Rectal smooth muscle tissue (tissue), 1 donor: ENCODE measurements at regions not wholly inside any gene's neighbourhood (a gene's known extent, or its start where the extent isn't known, plus 50 kb on each side); places are given as distances from the start of the nearest gene placed in this dataset.

Experiments used
- H3K27ac ChIP-seq: one replicate; pipeline ENCODE4 v1.7.0; 2013; ENCODE audit warnings: low read depth, low read length, inconsistent platforms
- H3K27me3 ChIP-seq: one replicate; pipeline ENCODE4 v1.7.0; 2013; ENCODE audit warnings: low read length; ENCODE audit not compliant: control insufficient read depth, insufficient read depth
- H3K36me3 ChIP-seq: one replicate; pipeline ENCODE4 v1.7.0; 2013; ENCODE audit warnings: low read length; ENCODE audit not compliant: control insufficient read depth, insufficient read depth
- H3K4me1 ChIP-seq: one replicate; pipeline ENCODE4 v1.7.0; 2013; ENCODE audit warnings: low read length; ENCODE audit not compliant: control insufficient read depth, insufficient read depth
- H3K4me3 ChIP-seq: one replicate; pipeline ENCODE4 v1.7.0; 2013; ENCODE audit warnings: low read length
- H3K9ac ChIP-seq: one replicate; pipeline ENCODE4 v1.7.0; 2013; ENCODE audit warnings: low read length

GRCh38 chr13:83563499-83563898 is 318.8 kb downstream of the SLITRK1 start:
- no peak overlapping the region for H3K4me3 ChIP-seq
- no peaks in the 10 kb centered on the region for H3K36me3 ChIP-seq
- no peak overlapping the region for H3K9ac ChIP-seq
- no peak overlapping the region for H3K27ac ChIP-seq
- no peaks in the 10 kb centered on the region for H3K27me3 ChIP-seq
- H3K4me1 ChIP-seq = no peaks in the 10 kb centered on the region

- H3K27ac ChIP-seq = no peak overlapping the region
- no peaks in the 10 kb centered on the region for H3K27me3 ChIP-seq
- no peak overlapping the region for H3K9ac ChIP-seq
- H3K4me3 ChIP-seq = no peak overlapping the region
- no peaks in the 10 kb centered on the region for H3K36me3 ChIP-seq
- no peaks in the 10 kb centered on the region for H3K4me1 ChIP-seq
These were observed 324.4 kb downstream of the SLITRK1 start for GRCh38 chr13:83557845-83558244.

GRCh38 chr13:83549671-83550070 is 332.6 kb downstream of the SLITRK1 start:
- no peak overlapping the region for H3K4me3 ChIP-seq
- no peak overlapping the region for H3K9ac ChIP-seq
- no peak overlapping the region for H3K27ac ChIP-seq
- H3K27me3 ChIP-seq = no peaks in the 10 kb centered on the region
- no peaks in the 10 kb centered on the region for H3K4me1 ChIP-seq
- no peaks in the 10 kb centered on the region for H3K36me3 ChIP-seq

DNA sequence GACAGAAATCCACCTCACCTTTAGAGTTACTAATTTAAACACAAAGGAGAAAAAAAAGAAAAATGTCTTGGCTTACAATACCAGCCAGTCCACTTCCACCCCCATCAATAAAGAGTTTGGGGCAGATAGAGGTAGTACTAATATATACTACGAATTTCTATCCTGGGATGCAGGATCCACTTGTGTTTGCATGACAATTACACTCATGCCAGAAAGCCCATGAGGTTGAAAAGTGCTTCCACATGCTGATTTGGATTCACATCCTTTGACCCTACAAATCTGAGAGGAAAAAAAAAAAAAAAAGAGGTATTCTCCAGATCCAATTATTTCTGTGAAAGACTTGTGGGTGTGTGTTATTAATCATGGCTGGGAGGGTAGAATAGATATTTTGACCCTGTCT is 335.2 kb downstream of the SLITRK1 start:
- H3K4me3 ChIP-seq = no peak overlapping the region
- H3K9ac ChIP-seq = no peak overlapping the region
- no peaks in the 10 kb centered on the region for H3K27me3 ChIP-seq
- no peaks in the 10 kb centered on the region for H3K36me3 ChIP-seq
- no peaks in the 10 kb centered on the region for H3K4me1 ChIP-seq
- H3K27ac ChIP-seq = no peak overlapping the region

GRCh38 chr13:83546476-83546875 is 335.8 kb downstream of the SLITRK1 start:
- Histone ChIP-seq H3K9ac (no peak overlapping the region), H3K4me3 (no peak overlapping the region), H3K36me3 (no peaks in the 10 kb centered on the region), H3K27ac (no peak overlapping the region), H3K27me3 (no peaks in the 10 kb centered on the region), H3K4me1 (no peaks in the 10 kb centered on the region)

DNA sequence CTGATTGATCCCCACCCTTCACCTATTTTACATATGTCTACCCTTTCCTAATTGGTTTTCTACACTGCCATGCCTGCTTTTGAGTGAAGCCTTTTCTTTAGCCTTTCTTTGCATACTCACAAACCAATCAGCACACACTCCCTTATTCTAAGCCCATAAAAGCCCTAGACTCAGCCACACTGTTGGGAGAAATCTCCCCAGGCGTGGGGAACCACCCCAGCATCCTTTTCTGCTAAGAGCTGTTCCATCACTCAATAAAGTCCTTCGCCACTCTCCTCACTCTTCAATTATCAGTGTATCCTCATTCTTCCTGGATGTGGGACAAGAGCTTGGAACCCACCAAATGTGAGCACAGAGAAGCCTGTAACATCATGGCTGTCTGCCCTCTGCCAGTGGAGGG is 343.6 kb downstream of the SLITRK1 start:
- Histone ChIP-seq H3K4me3 (no peak overlapping the region), H3K4me1 (no peaks in the 10 kb centered on the region), H3K27me3 (no peaks in the 10 kb centered on the region), H3K27ac (no peak overlapping the region), H3K36me3 (no peaks in the 10 kb centered on the region), H3K9ac (no peak overlapping the region)

DNA sequence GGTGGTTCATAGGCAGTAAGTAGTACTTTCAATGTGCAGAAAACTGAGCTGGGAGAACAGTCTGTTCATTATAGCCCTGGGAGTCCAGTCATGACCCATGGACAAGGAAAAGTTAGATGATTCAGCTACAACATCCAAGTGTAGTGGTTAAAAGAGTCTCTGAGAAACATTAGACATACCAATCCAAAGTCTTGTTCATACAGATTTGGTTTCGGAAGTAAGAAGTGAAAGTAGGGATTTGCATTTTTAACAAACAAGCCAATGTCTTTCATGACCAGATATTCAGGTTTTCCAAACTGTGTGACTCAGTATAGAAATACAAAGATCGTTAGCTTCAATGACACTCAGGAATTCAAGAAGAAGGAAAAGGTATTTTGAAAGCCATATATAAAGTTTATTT is 345.3 kb downstream of the SLITRK1 start:
- no peak overlapping the region for H3K4me3 ChIP-seq
- H3K27me3 ChIP-seq = no peaks in the 10 kb centered on the region
- H3K4me1 ChIP-seq = no peaks in the 10 kb centered on the region
- H3K9ac ChIP-seq = no peak overlapping the region
- H3K36me3 ChIP-seq = no peaks in the 10 kb centered on the region
- no peak overlapping the region for H3K27ac ChIP-seq

DNA sequence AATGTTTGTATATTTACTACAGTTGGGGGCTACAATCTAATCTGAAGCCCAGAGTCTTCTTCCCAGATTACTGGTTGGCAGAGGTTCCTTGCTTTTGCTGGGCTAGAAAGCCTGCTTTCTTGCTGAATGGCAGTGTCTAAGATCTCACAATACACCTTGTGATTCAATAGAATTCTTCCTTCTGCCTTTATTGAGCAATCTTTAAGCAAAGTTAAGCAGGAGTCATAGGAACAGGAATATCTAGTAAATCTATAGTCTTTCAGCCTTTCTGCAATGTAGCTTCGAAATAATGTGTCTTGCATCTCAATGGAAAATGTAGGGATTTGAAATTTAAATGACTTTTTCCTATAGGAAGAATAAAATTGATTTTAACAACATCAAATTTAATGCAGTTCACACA is 346.1 kb downstream of the SLITRK1 start:
- Histone ChIP-seq H3K9ac (no peak overlapping the region), H3K27ac (no peak overlapping the region), H3K36me3 (no peaks in the 10 kb centered on the region), H3K4me1 (no peaks in the 10 kb centered on the region), H3K4me3 (no peak overlapping the region), H3K27me3 (no peaks in the 10 kb centered on the region)

DNA sequence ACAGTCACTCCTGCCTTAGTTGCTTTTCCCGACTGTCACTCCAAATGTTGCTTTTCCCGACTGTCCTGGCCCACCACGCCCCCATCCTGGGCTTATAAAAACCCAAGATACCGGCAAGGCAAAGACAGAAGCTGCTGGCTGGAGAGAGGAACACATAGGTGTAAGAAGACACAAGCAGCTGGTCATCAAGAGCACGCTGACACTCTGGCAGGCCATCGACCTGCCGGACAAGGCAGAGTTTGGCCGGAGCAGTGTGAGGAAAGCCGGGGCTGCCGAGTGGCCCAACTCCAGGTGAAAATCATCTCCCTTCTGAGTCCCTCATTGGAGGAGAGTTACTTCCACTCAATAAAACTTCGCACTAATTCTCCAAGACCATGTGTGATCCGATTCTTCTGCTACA is 349.5 kb downstream of the SLITRK1 start:
- Histone ChIP-seq H3K27me3 (no peaks in the 10 kb centered on the region), H3K4me3 (no peak overlapping the region), H3K27ac (no peak overlapping the region), H3K4me1 (no peaks in the 10 kb centered on the region), H3K9ac (no peak overlapping the region), H3K36me3 (no peaks in the 10 kb centered on the region)

DNA sequence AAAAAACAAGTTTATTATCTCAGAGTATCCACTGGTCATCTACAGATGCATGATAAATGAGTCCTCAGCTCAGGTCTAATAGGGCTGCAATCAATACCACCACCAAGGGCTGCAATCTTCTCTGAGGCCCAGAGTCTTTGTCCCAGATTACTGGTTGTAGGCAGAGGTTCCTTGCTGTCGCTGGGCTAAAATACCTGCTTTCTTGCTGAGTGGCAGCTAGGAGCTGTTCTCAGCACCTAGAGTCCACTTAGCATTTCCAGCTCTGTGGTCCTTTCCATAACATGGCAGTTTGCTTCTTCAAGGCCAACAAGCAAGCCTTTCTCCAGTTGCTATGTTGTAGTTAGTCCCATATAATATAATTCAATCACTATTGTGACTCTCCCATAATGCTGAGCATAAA is 351.3 kb downstream of the SLITRK1 start:
- no peaks in the 10 kb centered on the region for H3K27me3 ChIP-seq
- no peak overlapping the region for H3K27ac ChIP-seq
- H3K9ac ChIP-seq = no peak overlapping the region
- H3K4me1 ChIP-seq = no peaks in the 10 kb centered on the region
- H3K4me3 ChIP-seq = no peak overlapping the region
- H3K36me3 ChIP-seq = no peaks in the 10 kb centered on the region

DNA sequence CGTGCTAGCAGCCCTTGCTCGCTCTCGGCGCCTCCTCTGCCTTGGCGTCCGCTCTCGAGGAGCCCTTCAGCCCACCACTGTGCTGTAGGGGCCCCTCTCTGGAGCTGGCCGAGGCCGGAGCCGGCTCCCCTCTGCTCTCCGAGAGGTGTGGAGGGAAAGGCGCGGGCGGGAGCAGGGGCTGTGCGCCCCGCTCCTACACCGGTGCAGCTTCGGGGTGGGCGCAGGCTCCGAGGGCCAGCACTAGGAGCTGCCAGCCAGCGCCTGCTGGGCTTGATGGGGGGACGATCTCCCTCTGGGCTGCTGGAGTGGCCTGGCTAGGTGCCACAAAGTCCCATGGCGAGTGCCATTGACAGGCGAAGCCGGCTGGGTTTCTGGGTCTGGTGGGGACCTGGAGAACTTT is 365.5 kb downstream of the SLITRK1 start:
- Histone ChIP-seq H3K27me3 (no peaks in the 10 kb centered on the region), H3K4me1 (no peaks in the 10 kb centered on the region), H3K4me3 (no peak overlapping the region), H3K27ac (no peak overlapping the region), H3K9ac (no peak overlapping the region), H3K36me3 (no peaks in the 10 kb centered on the region)

DNA sequence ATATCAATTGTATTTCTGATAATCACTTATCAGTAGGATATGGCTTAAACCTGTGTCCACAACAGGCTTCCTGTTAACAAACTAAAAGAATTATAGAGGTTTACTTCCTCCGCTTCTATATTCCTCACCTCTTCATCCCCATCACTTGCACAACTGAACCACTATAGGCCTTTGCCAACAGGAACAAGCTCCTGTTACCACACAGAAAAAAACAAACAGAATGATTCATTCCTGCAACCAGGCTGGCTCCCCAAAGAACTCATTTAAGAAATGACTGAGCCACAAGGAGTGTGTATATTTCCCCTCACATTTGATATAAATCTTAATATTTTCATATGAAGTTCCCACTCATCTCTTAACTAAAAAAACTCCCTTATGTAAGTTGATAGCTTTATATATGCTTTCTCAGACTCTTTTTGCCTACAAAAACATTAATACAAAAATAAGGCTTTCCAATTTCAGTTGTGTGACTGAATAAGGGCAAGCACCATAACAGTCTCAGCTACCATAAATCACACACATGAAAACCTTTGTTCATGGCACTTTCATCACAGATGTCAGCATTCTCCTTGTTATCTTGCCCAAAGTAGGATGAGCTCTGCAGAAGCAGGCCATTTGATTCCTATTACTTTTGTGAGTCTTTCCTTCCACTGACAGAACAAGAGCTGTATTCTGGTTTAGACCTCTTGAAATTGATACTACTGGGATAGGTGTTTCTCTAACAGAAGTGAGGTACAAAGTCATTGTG is 366.8 kb downstream of the SLITRK1 start:
- no peak overlapping the region for H3K9ac ChIP-seq

GRCh38 chr13:83508771-83509301 is 373.4 kb downstream of the SLITRK1 start:
- Histone ChIP-seq H3K4me1 (no peaks in the 10 kb centered on the region), H3K9ac (no peak overlapping the region), H3K27me3 (no peaks in the 10 kb centered on the region), H3K36me3 (no peaks in the 10 kb centered on the region), H3K27ac (no peak overlapping the region), H3K4me3 (no peak overlapping the region)

More for the DNA sequence above, 366.8 kb downstream of the SLITRK1 start:
- no peak overlapping the region for H3K4me3 ChIP-seq
- no peaks in the 10 kb centered on the region for H3K4me1 ChIP-seq
- no peaks in the 10 kb centered on the region for H3K27me3 ChIP-seq
- H3K36me3 ChIP-seq = no peaks in the 10 kb centered on the region
- no peak overlapping the region for H3K27ac ChIP-seq
